ENCODE measurements at regions not wholly inside any gene's neighbourhood (a gene's known extent, or its start where the extent isn't known, plus 50 kb on each side); places are given as distances from the start of the nearest gene placed in this dataset.

- Histone ChIP-seq H4K20me1 (ENCODE audit: insufficient read depth, low read length) (no peaks in the 10 kb centered on the region), H3K9me3 (ENCODE audit: low read length) (no peaks in the 10 kb centered on the region), H3K4me2 (ENCODE audit: low read depth, low read length) (no peak overlapping the region), H2AFZ (ENCODE audit: low read length) (no peak overlapping the region), H3K79me2 (ENCODE audit: insufficient read depth, low read length) (no peaks in the 10 kb centered on the region), H3K27ac (ENCODE audit: extremely low read length, insufficient read depth, low read length) (no peak overlapping the region), H3K4me1 (ENCODE audit: insufficient read depth, low read length) (no peaks in the 10 kb centered on the region), H3K36me3 (replicated peaks in 1 of 2; ENCODE audit: control insufficient read depth in 1 of 2, insufficient read depth in 2 of 2, low read length in 2 of 2) (no peaks in the 10 kb centered on the region), H3K27me3 (ENCODE audit: control insufficient read depth in 1 of 2, insufficient read depth in 2 of 2, low read length in 2 of 2) (no peaks in the 10 kb centered on the region; a peak in 1 of 5 replicates), H3K4me3 (replicated peaks in 1 of 3; ENCODE audit: insufficient read depth in 1 of 3, low read depth in 2 of 3, low read length in 3 of 3) (no peak overlapping the region), H3K9ac (ENCODE audit: insufficient read depth, low read depth, low read length) (no peak overlapping the region)
- DNase-seq (ENCODE audit: low spot score) = peak; percentile 5
- 7% methylated on average over 6 of the region's 6 CpGs for WGBS (ENCODE audit: low lambda C conversion rate)
- ChIA-PET POLR2A (no interaction called here), CTCF (ENCODE audit: low intra/inter-chr PET ratio, low total read pairs) (no interaction called here)
- intact Hi-C loops (cut with micrococcal nuclease; ENCODE audit: unreplicated experiment) = no loop called here
- ATAC-seq = peak; percentile 53; the same call in 2 of the 3 replicates
- TF ChIP-seq STAG1 (CRISPR knock-in tag; IDR thresholded peaks at IDR 0.05) (0 out of 2 replicates have a peak, but pooled peaks have one; percentile 19), ONECUT2 (CRISPR knock-in tag; IDR thresholded peaks at IDR 0.05) (no peak), ZNF652 (CRISPR knock-in tag; IDR thresholded peaks at IDR 0.05; ENCODE audit: borderline replicate concordance, low read depth) (no peak), SAFB2 (CRISPR knock-in tag; IDR thresholded peaks at IDR 0.05; ENCODE audit: borderline replicate concordance, low read depth) (no peak), CTCF (CRISPR knock-in tag; IDR thresholded peaks at IDR 0.05) (peak; percentile 36; the same call in 1 of the 2 replicates), MNT (IDR thresholded peaks at IDR 0.05) (peak; percentile 56)
- BruUV-seq (replicated peaks) = no TSS peak
- FAIRE-seq = no peak
- in situ Hi-C loops (cut with HindIII; ENCODE audit: extremely low pct_ligation_motif_present, low pct_unique_long_range_greater_than_20kb) = no loop called here
These were observed 420.6 kb upstream of the ISX start for GRCh38 chr22:34645375-34645774.

Data from HepG2 (cell line).